Thymus (tissue), 11 donors: ENCODE measurements at regions not wholly inside any gene's neighbourhood (a gene's known extent, or its start where the extent isn't known, plus 50 kb on each side); places are given as distances from the start of the nearest gene placed in this dataset.

ENCODE experiments used
- DNase-seq, 9 donors: peaks; one replicate each; pipeline ENCODE4 v3.0.0-alpha.2; 2013; ENCODE audit warnings: low spot score in 9 of 9, low read depth in 6 of 9, missing footprints in 1 of 9
- H3K27ac ChIP-seq, 2 donors: one replicate each; pipeline ENCODE4 v1.5.1; 2013; ENCODE audit warnings: control low read depth in 1 of 2, low read depth in 1 of 2, low read length in 1 of 2, mild to moderate bottlenecking in 1 of 2, moderate library complexity in 1 of 2
- H3K27me3 ChIP-seq, 2 donors: one replicate each; pipeline ENCODE4 v1.5.1; 2013; ENCODE audit warnings: low read length in 1 of 2; ENCODE audit not compliant: control insufficient read depth in 2 of 2, insufficient read depth in 1 of 2
- H3K36me3 ChIP-seq, 2 donors: one replicate each; pipeline ENCODE4 v1.5.1; 2013; ENCODE audit warnings: low read length in 1 of 2, mild to moderate bottlenecking in 1 of 2, moderate library complexity in 1 of 2; ENCODE audit not compliant: control insufficient read depth in 2 of 2, insufficient read depth in 2 of 2
- H3K4me1 ChIP-seq, 2 donors: one replicate each; pipeline ENCODE4 v1.5.1; 2013; ENCODE audit warnings: low read length in 2 of 2; ENCODE audit not compliant: control insufficient read depth in 2 of 2, insufficient read depth in 2 of 2
- H3K4me3 ChIP-seq, 2 donors: one replicate each; pipeline ENCODE4 v1.5.1; 2013; ENCODE audit warnings: low read length in 2 of 2, control low read depth in 1 of 2, mild to moderate bottlenecking in 1 of 2
- H3K9me3 ChIP-seq, 2 donors: one replicate each; pipeline ENCODE4 v1.5.1; 2013; ENCODE audit warnings: low read length in 1 of 2, mild to moderate bottlenecking in 1 of 2; ENCODE audit not compliant: control insufficient read depth in 2 of 2, insufficient read depth in 1 of 2
- WGBS: extraction: QIAGEN DNeasy Blood & Tissue Kit; methylation state at CpG from one replicate; pipeline ENCODE4 v1.1.7; 2013; 5-methylcytosine and 5-hydroxymethylcytosine counted together
- donor health status: healthy.

- Histone ChIP-seq H3K4me1 (no peaks in the 10 kb centered on the region), H3K4me3 (no peak overlapping the region), H3K27ac (no peak overlapping the region), H3K9me3 (no peaks in the 10 kb centered on the region), H3K27me3 (no peaks in the 10 kb centered on the region), H3K36me3 (no peaks in the 10 kb centered on the region)
- DNase-seq, result no peak
- WGBS, result 56% methylated on average over 1 of the region's 1 CpG
Measured at GRCh38 chr11:80856066-80856465, 1415.2 kb upstream of the TENM4 start.

GRCh38 chr11:80855426-80855825 is 1414.6 kb upstream of the TENM4 start:
- Histone ChIP-seq H3K9me3 (no peaks in the 10 kb centered on the region), H3K27me3 (no peaks in the 10 kb centered on the region), H3K4me1 (no peaks in the 10 kb centered on the region), H3K27ac (no peak overlapping the region), H3K36me3 (no peaks in the 10 kb centered on the region), H3K4me3 (no peak overlapping the region)
- 93% methylated on average over 4 of the region's 4 CpGs for WGBS
- DNase-seq, result no peak

GRCh38 chr11:80849253-80849652 is 1408.4 kb upstream of the TENM4 start:
- no peaks in the 10 kb centered on the region for H3K36me3 ChIP-seq
- DNase-seq, result no peak

GRCh38 chr11:80846979-80847378 is 1406.1 kb upstream of the TENM4 start:
- WGBS, result 78% methylated on average over 3 of the region's 3 CpGs
- no peaks in the 10 kb centered on the region for H3K9me3 ChIP-seq
- no peaks in the 10 kb centered on the region for H3K36me3 ChIP-seq
- no peaks in the 10 kb centered on the region for H3K27me3 ChIP-seq
- H3K27ac ChIP-seq, result no peak overlapping the region
- H3K4me3 ChIP-seq, result no peak overlapping the region
- no peaks in the 10 kb centered on the region for H3K4me1 ChIP-seq
- no peak for DNase-seq

More at GRCh38 chr11:80849253-80849652, 1408.4 kb upstream of the TENM4 start:
- Histone ChIP-seq H3K9me3 (no peaks in the 10 kb centered on the region), H3K4me3 (no peak overlapping the region), H3K4me1 (no peaks in the 10 kb centered on the region), H3K27ac (no peak overlapping the region), H3K27me3 (no peaks in the 10 kb centered on the region)
- 86% methylated on average over 3 of the region's 3 CpGs for WGBS

- Histone ChIP-seq H3K4me1 (no peaks in the 10 kb centered on the region), H3K4me3 (no peak overlapping the region), H3K9me3 (no peaks in the 10 kb centered on the region), H3K27me3 (no peaks in the 10 kb centered on the region), H3K27ac (no peak overlapping the region), H3K36me3 (no peaks in the 10 kb centered on the region)
- DNase-seq, result no peak
Measured at GRCh38 chr11:80846442-80846841, 1405.6 kb upstream of the TENM4 start.

- Histone ChIP-seq H3K36me3 (no peaks in the 10 kb centered on the region), H3K27ac (no peak overlapping the region), H3K9me3 (no peaks in the 10 kb centered on the region), H3K4me3 (no peak overlapping the region), H3K27me3 (no peaks in the 10 kb centered on the region), H3K4me1 (no peaks in the 10 kb centered on the region)
- 91% methylated on average over 8 of the region's 8 CpGs for WGBS
- DNase-seq, result no peak
Measured at GRCh38 chr11:80844110-80844819, 1403.4 kb upstream of the TENM4 start.

GRCh38 chr11:80843266-80843974 is 1402.6 kb upstream of the TENM4 start:
- no peak for DNase-seq
- H3K27ac ChIP-seq, result no peak overlapping the region
- no peaks in the 10 kb centered on the region for H3K27me3 ChIP-seq
- no peaks in the 10 kb centered on the region for H3K9me3 ChIP-seq
- H3K4me3 ChIP-seq, result no peak overlapping the region
- no peaks in the 10 kb centered on the region for H3K36me3 ChIP-seq
- no peaks in the 10 kb centered on the region for H3K4me1 ChIP-seq
- WGBS, result 87% methylated on average over 2 of the region's 2 CpGs

- Histone ChIP-seq H3K4me3 (no peak overlapping the region), H3K36me3 (no peaks in the 10 kb centered on the region)
Measured at GRCh38 chr11:80842246-80842645, 1401.4 kb upstream of the TENM4 start.

GRCh38 chr11:80841675-80842074 is 1400.8 kb upstream of the TENM4 start:
- Histone ChIP-seq H3K9me3 (no peaks in the 10 kb centered on the region), H3K4me3 (no peak overlapping the region), H3K27me3 (no peaks in the 10 kb centered on the region), H3K27ac (no peak overlapping the region), H3K4me1 (no peaks in the 10 kb centered on the region), H3K36me3 (no peaks in the 10 kb centered on the region)
- DNase-seq, result no peak
- 86% methylated on average over 1 of the region's 1 CpG for WGBS

More at GRCh38 chr11:80842246-80842645, 1401.4 kb upstream of the TENM4 start:
- no peak overlapping the region for H3K27ac ChIP-seq
- no peaks in the 10 kb centered on the region for H3K9me3 ChIP-seq
- H3K27me3 ChIP-seq, result no peaks in the 10 kb centered on the region
- no peak for DNase-seq
- H3K4me1 ChIP-seq, result no peaks in the 10 kb centered on the region
